Breast epithelium (tissue), 4 donors: ENCODE measurements at regions not wholly inside any gene's neighbourhood (a gene's known extent, or its start where the extent isn't known, plus 50 kb on each side); places are given as distances from the start of the nearest gene placed in this dataset.

Experiments
- DNase-seq, 2 donors: peaks; one replicate each; pipeline ENCODE4 v3.0.0-alpha.2; 2019; ENCODE audit warnings: low spot score in 2 of 2
- H3K27ac ChIP-seq, 2 donors: fragments of 200-600 bp; sonication (generic) in 1 of 2; one replicate each; pipeline ENCODE4 v1.5.1; 2016 to 2019; ENCODE audit warnings: mild to moderate bottlenecking in 1 of 2
- H3K27me3 ChIP-seq, 2 donors: fragments of 200-600 bp; sonication (generic) in 1 of 2; one replicate each; pipeline versions ENCODE4 v1.5.1 to v1.6.0; 2017 to 2019; ENCODE audit warnings: control low read depth in 1 of 2, mild to moderate bottlenecking in 1 of 2
- H3K36me3 ChIP-seq: fragments of 200-600 bp; one replicate; pipeline ENCODE4 v1.5.1; 2019
- H3K4me1 ChIP-seq, 2 donors: fragments of 200-600 bp; sonication (generic); one replicate each; pipeline ENCODE4 v1.5.1; 2016 to 2019; ENCODE audit warnings: control low read depth in 1 of 2
- H3K4me3 ChIP-seq, 3 donors: fragments of 200-600 bp; sonication (generic); 1 replicate in 2 of 3; 2 replicates in 1 of 3; pipeline ENCODE4 v1.5.1; 2016 to 2019; ENCODE audit warnings: mild to moderate bottlenecking in 3 of 3, moderate library complexity in 2 of 3
- H3K9me3 ChIP-seq, 2 donors: fragments of 200-600 bp; sonication (generic) in 1 of 2; one replicate each; pipeline ENCODE4 v1.5.1; 2016 to 2019; ENCODE audit warnings: control low read depth in 1 of 2
- CTCF ChIP-seq, 3 donors: fragments of 450-650 bp; IDR thresholded peaks; one replicate each; pipeline ENCODE4 v1.5.1; 2016 to 2017; ENCODE audit warnings: antibody characterized with exemption in 3 of 3, mild to moderate bottlenecking in 3 of 3, moderate library complexity in 3 of 3
- POLR2A ChIP-seq: fragments of 450-650 bp; IDR thresholded peaks from one replicate; pipeline ENCODE4 v1.6.1; 2016; ENCODE audit warnings: antibody characterized with exemption, mild to moderate bottlenecking, moderate library complexity
- POLR2AphosphoS5 ChIP-seq, 3 donors: sonication (generic); formaldehyde crosslinking; IDR thresholded peaks; one replicate each; pipeline ENCODE4 v1.6.1; 2017; ENCODE audit warnings: antibody characterized with exemption in 3 of 3
- intact Hi-C: fragments of 100-400 bp; cut with DNase I; formaldehyde crosslinking; loops from one replicate; pipeline ENCODE4 v1.15.1; 2023; ENCODE audit warnings: low total_unique reads

- no peak for TF ChIP-seq POLR2AphosphoS5 (IDR thresholded peaks at IDR 0.05)
- no peak for TF ChIP-seq POLR2A
- no peak for TF ChIP-seq CTCF (IDR thresholded peaks at IDR 0.05)
- no peaks in the 10 kb centered on the region for H3K9me3 ChIP-seq
- no peak overlapping the region for H3K4me3 ChIP-seq
- peak in 1 of 2 donors; percentile 19 for DNase-seq
- H3K27me3 ChIP-seq, result no peaks in the 10 kb centered on the region
- intact Hi-C loops, result loop anchor here (1.0 kb wide), 1 partner anchor 37 kb away; no protein-coding TSS in a partner anchor
- H3K27ac ChIP-seq, result no peak overlapping the region
- H3K36me3 ChIP-seq, result no peaks in the 10 kb centered on the region
- peaks cover 0 to 5% of the 10 kb centered on the region in 2 donors for H3K4me1 ChIP-seq
Measured at GRCh38 chr10:78768041-78768835, 300.5 kb upstream of the ZMIZ1 start.

- peak in 1 of 2 donors; percentile 12 for DNase-seq
- TF ChIP-seq POLR2A (no peak), CTCF (IDR thresholded peaks at IDR 0.05) (no peak), POLR2AphosphoS5 (IDR thresholded peaks at IDR 0.05) (no peak)
- intact Hi-C loops, result loop anchor here (1.0 kb wide), 1 partner anchor 38 kb away; no protein-coding TSS in a partner anchor
Measured at GRCh38 chr10:78768876-78769275, 299.9 kb upstream of the ZMIZ1 start.

DNA sequence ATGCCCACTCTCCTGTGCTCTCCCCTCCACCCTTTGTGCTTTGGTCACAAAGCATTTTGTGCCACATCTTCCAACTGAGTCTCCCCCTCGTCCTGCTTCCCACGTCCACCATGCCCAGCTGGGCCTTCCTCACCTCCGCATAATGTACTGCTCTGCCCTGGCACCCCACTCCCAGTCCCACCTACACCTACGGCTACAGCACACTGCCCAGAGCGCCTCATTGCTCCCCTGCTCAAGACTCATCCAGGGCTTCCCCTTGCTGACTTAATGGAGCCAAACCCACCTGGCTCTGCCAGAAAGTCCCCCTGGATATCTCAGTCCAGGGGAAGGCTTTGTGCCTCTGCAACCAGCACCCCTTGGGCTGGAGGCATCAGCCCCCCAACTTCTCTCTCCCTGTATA is 299.2 kb upstream of the ZMIZ1 start:
- intact Hi-C loops, result no loop called here
- peak in 1 of 2 donors; percentile 9 for DNase-seq
- H3K9me3 ChIP-seq, result no peaks in the 10 kb centered on the region
- H3K4me1 ChIP-seq, result no peaks in the 10 kb centered on the region
- H3K36me3 ChIP-seq, result no peaks in the 10 kb centered on the region
- TF ChIP-seq POLR2A (no peak), CTCF (IDR thresholded peaks at IDR 0.05) (no peak), POLR2AphosphoS5 (IDR thresholded peaks at IDR 0.05) (no peak)
- H3K4me3 ChIP-seq, result no peak overlapping the region
- no peaks in the 10 kb centered on the region for H3K27me3 ChIP-seq
- H3K27ac ChIP-seq, result no peak overlapping the region

More at GRCh38 chr10:78768876-78769275, 299.9 kb upstream of the ZMIZ1 start:
- no peak overlapping the region for H3K4me3 ChIP-seq
- H3K4me1 ChIP-seq, result no peaks in the 10 kb centered on the region
- no peaks in the 10 kb centered on the region for H3K27me3 ChIP-seq
- H3K27ac ChIP-seq, result no peak overlapping the region
- no peaks in the 10 kb centered on the region for H3K9me3 ChIP-seq
- no peaks in the 10 kb centered on the region for H3K36me3 ChIP-seq

- intact Hi-C loops, result no loop called here
- Histone ChIP-seq H3K36me3 (no peaks in the 10 kb centered on the region), H3K27me3 (no peaks in the 10 kb centered on the region), H3K4me3 (no peak overlapping the region), H3K4me1 (no peaks in the 10 kb centered on the region), H3K27ac (no peak overlapping the region), H3K9me3 (no peaks in the 10 kb centered on the region)
- DNase-seq, result no peak
- TF ChIP-seq CTCF (IDR thresholded peaks at IDR 0.05), result no peak
- TF ChIP-seq POLR2AphosphoS5 (IDR thresholded peaks at IDR 0.05), result no peak
- TF ChIP-seq POLR2A, result no peak
Measured at GRCh38 chr10:78770167-78771090, 298.3 kb upstream of the ZMIZ1 start.

DNA sequence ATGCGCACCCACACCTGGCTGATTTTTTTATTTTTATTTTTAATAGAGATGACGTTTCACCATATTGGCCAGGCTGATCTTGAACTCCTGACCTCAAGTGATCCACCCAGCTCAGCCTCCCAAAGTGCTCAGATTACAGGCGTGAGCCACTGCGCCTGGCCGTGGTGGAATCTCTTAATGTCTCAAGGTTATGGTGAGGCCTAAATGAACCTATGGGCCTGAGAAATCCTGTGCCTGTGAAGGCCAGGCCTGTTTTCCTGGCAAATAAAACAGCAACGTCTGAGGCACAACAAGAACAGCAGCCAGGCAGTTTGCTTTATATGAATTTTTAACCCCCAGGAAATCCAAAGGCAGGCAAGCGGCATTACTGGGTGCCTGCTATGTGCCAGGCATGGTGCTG is 297.5 kb upstream of the ZMIZ1 start:
- TF ChIP-seq POLR2AphosphoS5 (IDR thresholded peaks at IDR 0.05), result no peak
- TF ChIP-seq CTCF (IDR thresholded peaks at IDR 0.05), result no peak
- TF ChIP-seq POLR2A, result no peak
- H3K9me3 ChIP-seq, result no peaks in the 10 kb centered on the region
- intact Hi-C loops, result no loop called here

More for the DNA sequence above, 297.5 kb upstream of the ZMIZ1 start:
- Histone ChIP-seq H3K4me3 (no peak overlapping the region), H3K4me1 (no peaks in the 10 kb centered on the region), H3K27ac (no peak overlapping the region), H3K27me3 (no peaks in the 10 kb centered on the region), H3K36me3 (no peaks in the 10 kb centered on the region)
- no peak for DNase-seq
